WTC11 (cell line): ENCODE measurements at regions not wholly inside any gene's neighbourhood (a gene's known extent, or its start where the extent isn't known, plus 50 kb on each side); places are given as distances from the start of the nearest gene placed in this dataset.

Source experiments
- ATAC-seq: fragments of 200-7000 bp; cut with Tn5 transposase; 2 replicates; pipeline ENCODE4 v1.10.0; 2021; ENCODE audit warnings: mild to moderate bottlenecking, moderate library complexity
- CTCF ChIA-PET: fragments of 300-600 bp; sonication (Branson Sonifier 250); formaldehyde crosslinking; loops from one replicate; lab custom pipeline; 2021; ENCODE audit warnings: antibody characterized with exemption; lab: Charles Lee
- POLR2A ChIA-PET: fragments of 350-600 bp; sonication (Branson Sonifier 250); formaldehyde crosslinking; loops from one replicate; lab custom pipeline; 2021; ENCODE audit warnings: antibody characterized with exemption; lab: Charles Lee
- DNase-seq: peaks from one replicate; pipeline ENCODE4 v3.0.0; 2021; ENCODE audit warnings: low spot score
- H3K27ac Mint-ChIP-seq: 2 replicates; pipeline ENCODE4 v1.8.0; 2021; ENCODE audit warnings: mixed read lengths
- H3K27me3 Mint-ChIP-seq: 2 replicates; pipeline ENCODE4 v1.8.0; 2021; ENCODE audit warnings: low read depth, mild to moderate bottlenecking, moderate library complexity, mixed read lengths
- H3K36me3 Mint-ChIP-seq: 2 replicates; pipeline ENCODE4 v1.8.0; 2021; ENCODE audit warnings: mixed read lengths
- H3K4me1 Mint-ChIP-seq: 2 replicates; pipeline ENCODE4 v1.8.0; 2022; ENCODE audit warnings: mixed read lengths
- H3K4me3 Mint-ChIP-seq: 2 replicates; pipeline ENCODE4 v1.8.0; 2021; ENCODE audit warnings: mild to moderate bottlenecking, moderate library complexity, mixed read lengths
- H3K9me3 Mint-ChIP-seq: 2 replicates; pipeline ENCODE4 v1.8.0; 2021; ENCODE audit warnings: mixed read lengths
- CDX4 ChIP-seq: fragments of 250-450 bp; sonication (Bioruptor Pico); IDR thresholded peaks from 2 replicates; pipeline ENCODE4 v1.9.0; 2021; ENCODE audit warnings: moderate library complexity, mild to moderate bottlenecking, inconsistent platforms, borderline replicate concordance
- E2F5 ChIP-seq: sonication (generic); formaldehyde crosslinking; IDR thresholded peaks from 2 replicates; pipeline ENCODE4 v1.8.1; 2022; ENCODE audit warnings: mild to moderate bottlenecking, moderate library complexity, missing genetic modification reagents
- GTF2I ChIP-seq: fragments of 250-450 bp; sonication (Bioruptor Pico); conservative IDR thresholded peaks from 2 replicates; pipeline ENCODE4 v1.4.0; 2021; ENCODE audit warnings: mild to moderate bottlenecking
- IRF1 ChIP-seq: sonication (generic); formaldehyde crosslinking; IDR thresholded peaks from 2 replicates; pipeline ENCODE4 v1.8.0; 2023; ENCODE audit warnings: missing genetic modification reagents
- KAT7 ChIP-seq: sonication (generic); formaldehyde crosslinking; IDR thresholded peaks from 2 replicates; pipeline ENCODE4 v1.8.1; 2023; ENCODE audit warnings: missing genetic modification reagents, mild to moderate bottlenecking, borderline replicate concordance
- MAX ChIP-seq: sonication (generic); formaldehyde crosslinking; IDR thresholded peaks from 2 replicates; pipeline ENCODE4 v1.8.0; 2022; ENCODE audit warnings: mild to moderate bottlenecking, missing genetic modification reagents
- NFYB ChIP-seq: sonication (generic); formaldehyde crosslinking; conservative IDR thresholded peaks from 2 replicates; pipeline ENCODE4 v1.8.0; 2022; ENCODE audit warnings: low read depth, missing genetic modification reagents
- NR1H2 ChIP-seq: sonication (generic); formaldehyde crosslinking; IDR thresholded peaks from 2 replicates; pipeline ENCODE4 v1.9.0; 2021; ENCODE audit warnings: mild to moderate bottlenecking, moderate library complexity, missing genetic modification reagents
- NR2C2 ChIP-seq: sonication (generic); formaldehyde crosslinking; IDR thresholded peaks from 2 replicates; pipeline ENCODE4 v1.8.0; 2022; ENCODE audit warnings: mild to moderate bottlenecking, missing genetic modification reagents
- OVOL2 ChIP-seq: fragments of 250-450 bp; sonication (Bioruptor Pico); IDR thresholded peaks from 2 replicates; pipeline ENCODE4 v1.9.0; 2021; ENCODE audit warnings: mild to moderate bottlenecking, borderline replicate concordance
- PRRX2 ChIP-seq: fragments of 250-450 bp; sonication (Bioruptor Pico); IDR thresholded peaks from 2 replicates; pipeline ENCODE4 v1.8.0; 2021; ENCODE audit warnings: mild to moderate bottlenecking
- SOX15 ChIP-seq: fragments of 250-450 bp; sonication (Bioruptor Pico); IDR thresholded peaks from 2 replicates; pipeline ENCODE4 v1.9.0; 2021; ENCODE audit warnings: mild to moderate bottlenecking
- STAT6 ChIP-seq: sonication (generic); formaldehyde crosslinking; conservative IDR thresholded peaks from 2 replicates; pipeline ENCODE4 v1.8.1; 2023; ENCODE audit warnings: mild to moderate bottlenecking, low read depth, missing genetic modification reagents, moderate library complexity
- TEAD1 ChIP-seq: sonication (generic); formaldehyde crosslinking; IDR thresholded peaks from 2 replicates; pipeline ENCODE4 v1.8.0; 2022; ENCODE audit warnings: mild to moderate bottlenecking, missing genetic modification reagents
- ZNF121 ChIP-seq: sonication (generic); formaldehyde crosslinking; IDR thresholded peaks from 2 replicates; pipeline ENCODE4 v1.8.0; 2023; ENCODE audit warnings: missing genetic modification reagents
- ZNF138 ChIP-seq: sonication (generic); formaldehyde crosslinking; conservative IDR thresholded peaks from 2 replicates; pipeline ENCODE4 v1.8.1; 2022; ENCODE audit warnings: mild to moderate bottlenecking, moderate library complexity, missing genetic modification reagents
- ZNF232 ChIP-seq: sonication (generic); formaldehyde crosslinking; IDR thresholded peaks from 2 replicates; pipeline ENCODE4 v1.8.0; 2022; ENCODE audit warnings: mild to moderate bottlenecking, missing genetic modification reagents
- ZNF281 ChIP-seq: sonication (generic); formaldehyde crosslinking; IDR thresholded peaks from 2 replicates; pipeline ENCODE4 v1.8.0; 2023; ENCODE audit warnings: mild to moderate bottlenecking, missing genetic modification reagents
- TF ChIP-seq, protein P1 (sequence below): sonication (generic); formaldehyde crosslinking; conservative IDR thresholded peaks from 2 replicates; pipeline ENCODE4 v1.8.1; 2022; ENCODE audit warnings: mild to moderate bottlenecking, missing genetic modification reagents

DNA sequence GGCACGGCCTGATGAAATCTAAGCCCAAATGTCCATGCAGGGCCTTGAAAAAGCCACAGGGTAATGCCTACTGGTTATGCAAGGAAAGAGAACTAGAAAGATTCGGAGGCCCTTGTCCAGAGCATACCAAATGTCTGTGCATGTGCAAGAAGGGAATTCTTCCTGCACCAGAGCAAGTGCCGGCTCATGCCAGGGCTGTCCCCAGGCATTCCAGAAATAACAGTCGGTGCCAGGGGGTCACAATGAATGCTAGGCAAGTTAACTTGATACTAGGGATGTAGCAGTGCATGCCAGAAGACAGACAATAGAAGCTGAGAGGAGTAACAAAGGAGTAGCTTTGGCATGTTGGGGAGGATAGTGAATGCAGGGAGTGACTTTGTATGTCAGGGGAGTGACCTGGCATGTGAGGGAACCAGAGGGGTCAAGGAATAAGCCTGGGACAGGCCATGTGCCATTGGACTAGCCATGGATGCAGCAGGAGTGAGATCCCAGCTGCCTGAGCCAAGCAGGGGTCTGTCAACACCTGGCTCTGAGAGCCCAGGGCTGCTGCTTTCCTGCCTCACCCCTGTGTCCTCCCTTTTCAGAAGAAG is 119.5 kb upstream of the UNC5B start:
- ATAC-seq (peak; percentile 18; the same call in 1 of the 2 replicates), DNase-seq (no peak)
- TF ChIP-seq CDX4 (CRISPR knock-in tag) (no peak), TEAD1 (no peak), ZNF232 (CRISPR knock-in tag) (0 out of 2 replicates have a peak, but pooled peaks have one; percentile 22), NR2C2 (no peak)
- TF ChIP-seq, all 79 proteins: peak for 1
- ChIA-PET POLR2A (no interaction called here), CTCF (no interaction called here)
- H3K27me3 Mint-ChIP-seq, result peaks cover 12% of the 10 kb centered on the region
- no peak overlapping the region for H3K27ac Mint-ChIP-seq
- peaks cover 8% of the 10 kb centered on the region; the same call in 1 of the 2 replicates for H3K4me1 Mint-ChIP-seq
- H3K9me3 Mint-ChIP-seq, result peaks cover 4% of the 10 kb centered on the region; the same call in 1 of the 2 replicates
- no peak overlapping the region for H3K4me3 Mint-ChIP-seq
- H3K36me3 Mint-ChIP-seq, result no peaks in the 10 kb centered on the region

DNA sequence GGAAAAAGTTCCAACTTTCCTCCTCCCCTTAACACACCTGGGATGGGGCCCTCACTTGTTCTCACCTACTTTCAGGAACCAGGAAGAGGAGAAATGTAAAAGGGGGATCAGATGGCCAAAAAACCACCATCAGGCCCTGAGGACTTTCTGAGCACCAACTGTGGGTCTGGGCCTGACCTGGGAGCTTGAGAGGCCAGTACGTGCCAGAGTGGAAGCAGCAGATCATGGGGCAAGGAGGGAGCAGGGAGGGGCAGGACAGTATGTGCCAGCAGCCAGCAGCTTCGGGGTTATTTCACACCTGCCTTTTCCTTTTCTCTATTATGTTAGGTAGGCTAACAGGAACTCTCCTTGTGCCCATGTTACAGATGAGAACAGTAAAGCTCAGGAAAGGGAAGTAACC is 118.8 kb upstream of the UNC5B start:
- ChIA-PET CTCF (no interaction called here), POLR2A (no interaction called here)
- Mint-ChIP-seq H3K4me3 (no peak overlapping the region), H3K9me3 (peaks cover 4% of the 10 kb centered on the region; the same call in 1 of the 2 replicates), H3K27ac (no peak overlapping the region), H3K27me3 (peaks cover 12% of the 10 kb centered on the region), H3K4me1 (peaks cover 8% of the 10 kb centered on the region; the same call in 1 of the 2 replicates), H3K36me3 (no peaks in the 10 kb centered on the region)
- ATAC-seq (no peak), DNase-seq (no peak)
- TF ChIP-seq PRRX2 (CRISPR knock-in tag) (no peak), IRF1 (CRISPR knock-in tag) (no peak), OVOL2 (CRISPR knock-in tag) (no peak), STAT6 (CRISPR knock-in tag) (no peak)

DNA sequence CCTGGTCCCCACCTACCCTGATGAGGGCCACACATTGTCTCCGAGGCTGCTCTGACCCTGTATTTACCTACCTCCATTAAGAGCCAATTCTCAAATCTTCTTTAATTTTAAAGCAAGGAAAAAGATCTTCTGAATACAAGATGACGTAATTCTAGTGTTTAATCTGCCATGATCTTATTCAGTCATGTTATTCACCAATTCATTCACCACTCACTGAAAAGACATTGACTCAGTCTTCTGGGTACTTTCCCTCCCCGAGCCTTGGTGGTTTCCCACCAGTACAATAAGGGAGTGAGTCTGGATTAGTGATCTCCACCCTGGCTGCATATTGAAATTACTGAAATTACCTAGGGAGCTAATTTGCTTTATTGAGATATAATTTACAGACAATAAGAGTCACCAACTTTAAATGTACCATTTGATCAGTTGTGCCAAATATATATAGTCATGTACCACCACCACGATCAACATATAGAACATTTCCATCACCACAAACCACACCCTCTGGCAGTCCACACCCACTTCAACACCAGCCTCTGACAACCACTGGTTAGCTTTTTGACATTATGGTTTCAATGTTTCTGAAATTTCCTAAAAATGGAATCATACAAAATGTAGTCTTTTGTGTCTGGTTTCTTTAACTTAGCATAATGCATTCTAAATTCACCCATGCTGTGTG is 117.5 kb upstream of the UNC5B start:
- CTCF ChIA-PET, result no interaction called here
- POLR2A ChIA-PET, result no interaction called here
- no peak for ATAC-seq
- TF ChIP-seq NR1H2 (CRISPR knock-in tag), result no peak
- TF ChIP-seq ZNF121, result no peak
- TF ChIP-seq MAX, result no peak
- TF ChIP-seq GTF2I (CRISPR knock-in tag), result no peak
- TF ChIP-seq KAT7 (CRISPR knock-in tag), result no peak
- TF ChIP-seq ZNF281 (CRISPR knock-in tag), result no peak
- no peak for TF ChIP-seq ZNF138 (CRISPR knock-in tag)
- no peak for TF ChIP-seq TEAD1
- TF ChIP-seq PRRX2 (CRISPR knock-in tag), result no peak
- no peak for TF ChIP-seq E2F5
- no peak for TF ChIP-seq NFYB (CRISPR knock-in tag)
- TF ChIP-seq, protein P1, sequence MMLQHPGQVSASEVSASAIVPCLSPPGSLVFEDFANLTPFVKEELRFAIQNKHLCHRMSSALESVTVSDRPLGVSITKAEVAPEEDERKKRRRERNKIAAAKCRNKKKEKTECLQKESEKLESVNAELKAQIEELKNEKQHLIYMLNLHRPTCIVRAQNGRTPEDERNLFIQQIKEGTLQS (CRISPR knock-in tag), result no peak
- no peak for TF ChIP-seq CDX4 (CRISPR knock-in tag)
- no peak for TF ChIP-seq SOX15

More for the DNA sequence above, 117.5 kb upstream of the UNC5B start:
- H3K9me3 Mint-ChIP-seq, result peaks cover 4% of the 10 kb centered on the region; the same call in 1 of the 2 replicates
- H3K27ac Mint-ChIP-seq, result no peak overlapping the region
- peaks cover 8% of the 10 kb centered on the region; the same call in 1 of the 2 replicates for H3K4me1 Mint-ChIP-seq
- no peak overlapping the region for H3K4me3 Mint-ChIP-seq
- no peak for DNase-seq
- peaks cover 17% of the 10 kb centered on the region for H3K27me3 Mint-ChIP-seq
- no peaks in the 10 kb centered on the region for H3K36me3 Mint-ChIP-seq
